ENCODE measurements at regions not wholly inside any gene's neighbourhood (a gene's known extent, or its start where the extent isn't known, plus 50 kb on each side); places are given as distances from the start of the nearest gene placed in this dataset.

GRCh38 chr16:51713502-51713901, 562.4 kb upstream of the SALL1 start:
- no peak for DNase-seq (ENCODE audit: low read depth, low spot score)
- H3K9me3 ChIP-seq (ENCODE audit: control insufficient read depth, insufficient read depth, low read length): no peaks in the 10 kb centered on the region
- no peaks in the 10 kb centered on the region for H3K27me3 ChIP-seq (ENCODE audit: control insufficient read depth, insufficient read depth, low read length)
- TF ChIP-seq CTCF (IDR thresholded peaks at IDR 0.05; ENCODE audit: low read depth, low read length): no peak
- ChIA-PET CTCF (no interaction called here), POLR2A (no interaction called here)
- H3K27ac ChIP-seq (ENCODE audit: low read depth, low read length): no peak overlapping the region
- no peak overlapping the region for H3K4me3 ChIP-seq (ENCODE audit: low read depth, low read length)

GRCh38 chr16:51710905-51711563, 560.0 kb upstream of the SALL1 start:
- H3K27ac ChIP-seq (ENCODE audit: low read depth, low read length): no peak overlapping the region
- ChIA-PET CTCF (no interaction called here), POLR2A (no interaction called here)
- DNase-seq (ENCODE audit: low read depth, low spot score): no peak
- TF ChIP-seq CTCF (IDR thresholded peaks at IDR 0.05; ENCODE audit: low read depth, low read length): no peak
- no peak overlapping the region for H3K4me3 ChIP-seq (ENCODE audit: low read depth, low read length)
- no peaks in the 10 kb centered on the region for H3K27me3 ChIP-seq (ENCODE audit: control insufficient read depth, insufficient read depth, low read length)
- no peaks in the 10 kb centered on the region for H3K9me3 ChIP-seq (ENCODE audit: control insufficient read depth, insufficient read depth, low read length)

GRCh38 chr16:51710186-51710585, 559.1 kb upstream of the SALL1 start:
- CTCF ChIA-PET: no interaction called here
- DNase-seq (ENCODE audit: low read depth, low spot score): no peak

GRCh38 chr16:51708861-51709260, 557.8 kb upstream of the SALL1 start:
- H3K9me3 ChIP-seq (ENCODE audit: control insufficient read depth, insufficient read depth, low read length): no peaks in the 10 kb centered on the region
- H3K27me3 ChIP-seq (ENCODE audit: control insufficient read depth, insufficient read depth, low read length): no peaks in the 10 kb centered on the region
- no peak for DNase-seq (ENCODE audit: low read depth, low spot score)
- H3K27ac ChIP-seq (ENCODE audit: low read depth, low read length): no peak overlapping the region
- H3K4me3 ChIP-seq (ENCODE audit: low read depth, low read length): no peak overlapping the region
- POLR2A ChIA-PET: no interaction called here
- TF ChIP-seq CTCF (IDR thresholded peaks at IDR 0.05; ENCODE audit: low read depth, low read length): no peak
- CTCF ChIA-PET: interaction anchor here (0.6 kb wide), 1 partner anchor 712 kb away, joined by 4 read pairs; no protein-coding TSS in a partner anchor

More at GRCh38 chr16:51710186-51710585, 559.1 kb upstream of the SALL1 start:
- Histone ChIP-seq H3K9me3 (ENCODE audit: control insufficient read depth, insufficient read depth, low read length) (no peaks in the 10 kb centered on the region), H3K27ac (ENCODE audit: low read depth, low read length) (no peak overlapping the region), H3K4me3 (ENCODE audit: low read depth, low read length) (no peak overlapping the region), H3K27me3 (ENCODE audit: control insufficient read depth, insufficient read depth, low read length) (no peaks in the 10 kb centered on the region)
- TF ChIP-seq CTCF (IDR thresholded peaks at IDR 0.05; ENCODE audit: low read depth, low read length): no peak
- POLR2A ChIA-PET: no interaction called here

GRCh38 chr16:51707666-51708065, 556.6 kb upstream of the SALL1 start:
- TF ChIP-seq CTCF (IDR thresholded peaks at IDR 0.05; ENCODE audit: low read depth, low read length): no peak
- no peak overlapping the region for H3K4me3 ChIP-seq (ENCODE audit: low read depth, low read length)
- H3K9me3 ChIP-seq (ENCODE audit: control insufficient read depth, insufficient read depth, low read length): no peaks in the 10 kb centered on the region
- POLR2A ChIA-PET: no interaction called here
- no peaks in the 10 kb centered on the region for H3K27me3 ChIP-seq (ENCODE audit: control insufficient read depth, insufficient read depth, low read length)
- DNase-seq (ENCODE audit: low read depth, low spot score): no peak
- CTCF ChIA-PET: no interaction called here
- H3K27ac ChIP-seq (ENCODE audit: low read depth, low read length): no peak overlapping the region
